Upper lobe of left lung (tissue), 4 donors: ENCODE measurements at regions not wholly inside any gene's neighbourhood (a gene's known extent, or its start where the extent isn't known, plus 50 kb on each side); places are given as distances from the start of the nearest gene placed in this dataset.

Source experiments
- POLR2A ChIP-seq, 4 donors: fragments of 450-650 bp; IDR thresholded peaks; one replicate each; pipeline ENCODE4 v1.5.1; 2016 to 2017; ENCODE audit warnings: antibody characterized with exemption in 4 of 4, mild to moderate bottlenecking in 2 of 4
- POLR2AphosphoS5 ChIP-seq, 2 donors: sonication (generic); formaldehyde crosslinking; IDR thresholded peaks; one replicate each; pipeline ENCODE4 v1.5.1; 2017; ENCODE audit warnings: antibody characterized with exemption in 2 of 2
- TF ChIP-seq, protein P1 (sequence below), 6 experiments: fragments of 450-650 bp in 4 of 6; fragments of 200-600 bp in 2 of 6; sonication (generic) in 2 of 6; IDR thresholded peaks; one replicate each; pipeline ENCODE4 v1.5.1; 2016 to 2019; ENCODE audit warnings: antibody characterized with exemption in 6 of 6

DNA sequence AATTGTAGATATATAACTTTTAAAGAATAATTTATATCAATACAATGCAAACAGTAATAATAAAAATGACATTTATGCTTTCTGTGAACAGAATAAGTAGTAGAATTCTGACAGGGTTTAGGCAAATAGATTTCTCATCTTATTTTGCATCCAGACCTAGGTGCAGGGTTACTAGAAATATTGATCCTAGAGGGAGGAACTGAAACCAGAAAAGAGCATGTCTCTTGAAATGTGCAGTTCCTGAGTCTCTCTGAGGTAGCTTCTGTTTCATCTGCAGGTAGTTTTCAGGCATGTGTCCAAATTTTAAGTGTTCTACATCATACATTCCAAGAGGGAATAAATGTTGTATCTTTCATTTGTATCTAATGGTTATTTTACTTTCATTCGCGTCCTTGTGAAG, 631.9 kb upstream of the ADGRL4 start:
- TF ChIP-seq, protein P1, sequence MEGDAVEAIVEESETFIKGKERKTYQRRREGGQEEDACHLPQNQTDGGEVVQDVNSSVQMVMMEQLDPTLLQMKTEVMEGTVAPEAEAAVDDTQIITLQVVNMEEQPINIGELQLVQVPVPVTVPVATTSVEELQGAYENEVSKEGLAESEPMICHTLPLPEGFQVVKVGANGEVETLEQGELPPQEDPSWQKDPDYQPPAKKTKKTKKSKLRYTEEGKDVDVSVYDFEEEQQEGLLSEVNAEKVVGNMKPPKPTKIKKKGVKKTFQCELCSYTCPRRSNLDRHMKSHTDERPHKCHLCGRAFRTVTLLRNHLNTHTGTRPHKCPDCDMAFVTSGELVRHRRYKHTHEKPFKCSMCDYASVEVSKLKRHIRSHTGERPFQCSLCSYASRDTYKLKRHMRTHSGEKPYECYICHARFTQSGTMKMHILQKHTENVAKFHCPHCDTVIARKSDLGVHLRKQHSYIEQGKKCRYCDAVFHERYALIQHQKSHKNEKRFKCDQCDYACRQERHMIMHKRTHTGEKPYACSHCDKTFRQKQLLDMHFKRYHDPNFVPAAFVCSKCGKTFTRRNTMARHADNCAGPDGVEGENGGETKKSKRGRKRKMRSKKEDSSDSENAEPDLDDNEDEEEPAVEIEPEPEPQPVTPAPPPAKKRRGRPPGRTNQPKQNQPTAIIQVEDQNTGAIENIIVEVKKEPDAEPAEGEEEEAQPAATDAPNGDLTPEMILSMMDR (IDR thresholded peaks at IDR 0.05): no peak
- no peak for TF ChIP-seq POLR2AphosphoS5 (IDR thresholded peaks at IDR 0.05)
- no peak for TF ChIP-seq POLR2A (IDR thresholded peaks at IDR 0.05)
